HG03108 (cell line): ENCODE measurements at regions not wholly inside any gene's neighbourhood (a gene's known extent, or its start where the extent isn't known, plus 50 kb on each side); places are given as distances from the start of the nearest gene placed in this dataset.

ENCODE experiments used
- ATAC-seq: cut with Tn5 transposase; IDR thresholded peaks from one replicate; pipeline ENCODE4 v1.9.1; 2021; ENCODE audit warnings: moderate library complexity; ENCODE audit not compliant: unreplicated experiment

DNA sequence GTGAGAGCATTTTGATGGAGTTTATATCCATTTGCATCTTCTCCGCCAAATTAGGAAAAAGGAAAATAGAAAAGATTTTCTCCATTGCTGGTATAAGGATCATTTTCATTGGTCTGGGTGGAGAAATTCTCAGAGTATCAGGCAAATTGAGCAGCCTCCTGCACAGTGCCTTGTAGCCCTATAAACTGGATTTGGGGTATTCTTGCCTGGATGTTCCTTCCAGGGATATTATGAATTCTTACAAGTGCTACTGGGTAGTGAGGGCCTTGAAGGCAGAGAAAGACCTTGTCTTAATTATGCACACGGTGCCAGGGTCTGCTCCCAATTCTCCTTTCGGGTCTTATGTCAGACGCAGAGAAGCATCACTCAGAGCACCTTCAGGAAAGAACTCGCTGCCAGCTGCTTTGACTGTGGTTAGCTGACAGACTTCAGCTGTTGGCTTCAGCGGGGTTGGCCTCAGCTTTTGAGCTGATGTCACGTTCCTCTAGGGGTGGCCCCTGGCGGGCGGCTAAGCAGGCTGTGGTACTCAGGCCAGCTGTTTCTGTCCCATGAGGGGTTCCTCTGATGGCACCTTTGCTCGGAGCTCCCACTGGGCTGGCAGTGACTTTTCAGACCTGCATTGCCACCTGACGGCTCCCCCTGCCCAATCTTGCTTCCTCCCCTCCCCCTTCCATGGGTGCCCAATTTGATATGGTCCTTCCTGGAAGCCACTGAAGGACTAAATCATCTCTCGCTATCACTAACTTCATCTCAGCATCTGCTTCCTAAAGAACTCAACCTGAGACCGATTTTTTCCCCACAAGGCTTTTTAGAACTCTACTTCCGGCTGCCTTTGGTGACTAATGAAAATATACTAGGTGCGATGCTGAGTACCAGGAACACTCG, 519.5 kb downstream of the BCOR start:
- ATAC-seq: peak; percentile 93

DNA sequence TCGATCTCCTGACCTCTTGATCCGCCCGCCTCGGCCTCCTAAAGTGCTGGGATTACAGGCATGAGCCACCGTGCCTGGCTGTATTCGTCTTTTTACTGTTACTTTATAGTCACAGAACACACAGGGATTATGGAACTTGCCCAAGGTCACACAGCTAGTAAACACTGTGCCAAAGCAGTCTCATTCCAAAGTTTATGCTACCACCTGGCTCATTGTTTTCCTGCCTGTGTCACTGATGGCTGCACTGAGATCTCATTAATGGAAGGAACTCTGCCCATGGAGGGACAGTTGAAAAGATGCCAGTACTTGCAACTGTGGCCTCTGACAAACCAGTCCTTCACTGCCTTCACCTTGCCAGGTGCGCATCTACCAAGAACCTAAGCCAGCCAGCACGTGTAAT, 517.7 kb downstream of the BCOR start:
- ATAC-seq: no peak

DNA sequence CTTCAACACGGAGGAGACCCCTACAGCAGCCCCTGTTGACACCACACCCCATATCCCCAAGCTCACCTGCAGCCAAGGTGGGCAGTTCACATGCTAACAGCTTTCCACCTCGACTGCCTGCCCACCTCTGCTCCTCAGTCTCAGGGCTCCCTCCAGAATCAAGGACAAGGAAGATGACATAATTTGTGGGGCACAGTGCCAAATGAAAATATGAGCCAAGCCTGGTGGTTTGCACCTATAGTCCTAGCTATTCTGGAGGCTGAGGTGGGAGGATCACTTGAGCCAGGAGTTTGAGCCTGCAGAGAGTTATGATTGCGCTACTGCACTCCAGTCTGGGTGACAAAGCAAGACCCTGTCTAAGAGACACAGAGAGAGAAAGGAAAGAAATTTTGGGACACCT, 516.3 kb downstream of the BCOR start:
- ATAC-seq: no peak

DNA sequence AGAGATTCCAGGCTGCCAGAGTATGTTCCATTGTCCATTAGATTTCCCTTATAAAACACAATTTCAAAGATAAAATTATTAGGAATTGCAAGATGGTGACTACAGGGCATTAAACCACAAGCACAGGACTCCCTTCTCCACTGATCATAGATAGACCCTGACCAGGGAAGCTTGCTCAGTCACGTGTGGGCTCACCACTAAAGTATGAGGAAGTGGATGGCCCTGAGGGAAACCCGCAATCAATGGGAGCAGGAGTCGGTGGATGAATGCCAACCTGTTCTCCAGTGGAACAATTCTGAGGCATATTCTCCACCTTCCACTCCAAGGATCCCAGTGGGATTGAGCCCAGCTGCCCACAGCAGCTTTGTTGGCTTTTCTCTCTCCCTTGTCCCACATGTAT, 515.7 kb downstream of the BCOR start:
- ATAC-seq: no peak

DNA sequence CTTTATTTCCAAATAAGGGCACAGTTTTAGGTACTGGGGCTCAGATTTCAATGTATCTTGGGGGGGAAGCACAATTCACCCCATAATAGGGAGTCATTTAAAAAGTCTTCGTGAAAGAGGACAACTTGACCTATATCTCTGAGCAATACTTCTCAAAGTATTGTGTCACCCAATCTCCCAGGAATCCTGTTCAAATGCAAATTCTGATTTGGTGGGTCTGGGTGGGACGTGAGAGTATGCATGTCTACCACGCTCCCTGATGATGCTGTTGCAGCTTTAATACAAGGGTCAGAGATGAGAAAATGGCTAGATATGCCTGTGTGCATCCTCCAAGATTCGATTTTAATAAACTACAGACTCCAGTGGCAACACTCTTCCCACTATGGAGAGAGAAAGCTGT, 514.8 kb downstream of the BCOR start:
- no peak for ATAC-seq

DNA sequence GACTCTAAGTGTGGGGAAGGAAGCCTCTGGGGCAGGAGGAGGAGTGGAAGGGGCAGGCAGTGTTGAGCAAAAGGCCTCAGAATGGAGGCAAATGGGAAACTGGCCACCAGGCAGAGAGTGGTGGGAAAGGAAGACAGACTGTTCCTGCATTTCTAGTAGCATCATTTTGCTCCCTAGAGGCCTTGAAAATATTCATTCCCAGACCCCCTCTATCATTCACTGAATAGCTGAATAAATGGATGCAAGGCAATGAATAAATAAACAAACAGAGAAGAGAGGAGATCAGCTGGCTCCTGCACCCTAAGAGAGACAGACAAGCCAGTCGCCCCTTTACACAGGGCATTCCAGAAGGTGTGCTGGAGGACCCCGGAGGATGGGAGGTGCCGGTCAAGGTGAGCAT, 511.9 kb downstream of the BCOR start:
- no peak for ATAC-seq

DNA sequence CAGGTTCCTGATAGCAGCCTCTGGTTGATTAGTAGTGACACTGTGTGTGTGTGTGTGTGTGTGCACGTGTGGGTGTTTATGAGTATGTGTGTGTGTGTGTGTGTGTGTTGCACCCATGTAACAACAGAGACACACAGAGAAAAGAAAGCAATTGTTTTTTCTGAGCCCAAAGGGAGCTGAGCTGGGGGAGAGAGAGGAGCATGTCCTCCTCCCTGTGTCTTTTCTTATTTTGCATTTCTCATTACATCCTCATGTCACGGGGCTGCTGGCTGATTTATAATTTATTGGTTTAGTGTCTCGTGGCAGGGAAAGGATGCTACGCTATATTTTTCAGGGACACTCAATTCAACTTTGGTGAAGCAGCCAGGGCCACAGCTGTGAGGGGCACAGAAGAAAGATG, 511.4 kb downstream of the BCOR start:
- ATAC-seq: no peak

DNA sequence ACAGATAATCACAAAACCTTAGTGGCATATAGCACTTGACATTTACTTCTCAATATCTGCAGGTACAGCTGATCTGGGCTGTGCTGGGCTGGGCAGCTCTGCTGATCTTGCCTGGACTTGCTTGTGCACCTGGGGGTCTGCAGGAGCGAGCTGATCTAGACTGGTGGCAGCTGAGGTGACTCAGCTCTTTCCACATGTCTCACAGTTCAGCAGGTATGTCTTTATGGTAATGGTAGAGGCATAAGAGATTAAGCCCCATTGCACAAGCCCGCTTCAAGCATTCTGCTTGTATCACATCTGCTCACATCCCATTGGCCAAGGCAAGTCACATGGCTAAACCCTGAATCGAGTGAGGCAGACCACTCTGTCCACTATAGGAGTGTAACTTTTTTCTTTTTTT, 506.7 kb downstream of the BCOR start:
- no peak for ATAC-seq

DNA sequence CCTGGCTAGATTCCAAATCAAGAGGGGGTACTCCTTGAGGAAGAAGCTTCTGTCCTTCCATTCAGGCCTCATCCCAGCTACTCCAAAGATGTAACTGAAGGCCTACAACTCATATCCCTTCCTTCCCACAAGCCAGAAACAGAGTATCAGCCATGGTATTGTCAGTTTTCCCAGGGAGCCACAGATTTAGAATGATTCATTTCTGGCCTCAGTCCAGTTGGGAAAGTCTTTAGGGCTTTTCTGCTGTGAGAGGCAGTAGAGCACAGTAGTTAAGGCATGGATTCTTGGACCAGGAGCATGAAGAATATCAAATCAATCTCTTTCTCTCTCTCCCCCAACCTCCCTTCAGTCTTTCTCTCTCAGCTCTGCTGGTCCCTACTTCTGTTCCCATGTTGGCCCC, 505.0 kb downstream of the BCOR start:
- no peak for ATAC-seq

DNA sequence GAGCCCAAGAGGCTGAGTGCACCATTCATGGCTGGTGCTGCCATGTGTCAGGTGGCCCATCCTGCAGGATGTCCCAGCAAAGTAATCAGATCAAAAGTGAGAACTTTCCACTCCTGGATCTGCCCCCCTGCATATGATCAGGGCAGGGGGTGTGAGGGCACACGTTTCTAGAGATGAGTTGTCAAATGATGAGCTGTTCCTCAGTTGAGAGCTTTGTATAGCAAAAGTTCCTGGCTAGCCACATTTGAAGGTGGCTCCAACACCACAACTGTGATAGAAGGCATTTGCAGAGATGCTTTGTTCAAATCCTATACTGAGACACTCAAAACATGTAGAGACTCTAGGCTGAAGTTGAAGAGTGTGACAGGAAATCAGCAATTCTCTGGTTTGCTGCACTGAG, 501.8 kb downstream of the BCOR start:
- ATAC-seq: no peak

DNA sequence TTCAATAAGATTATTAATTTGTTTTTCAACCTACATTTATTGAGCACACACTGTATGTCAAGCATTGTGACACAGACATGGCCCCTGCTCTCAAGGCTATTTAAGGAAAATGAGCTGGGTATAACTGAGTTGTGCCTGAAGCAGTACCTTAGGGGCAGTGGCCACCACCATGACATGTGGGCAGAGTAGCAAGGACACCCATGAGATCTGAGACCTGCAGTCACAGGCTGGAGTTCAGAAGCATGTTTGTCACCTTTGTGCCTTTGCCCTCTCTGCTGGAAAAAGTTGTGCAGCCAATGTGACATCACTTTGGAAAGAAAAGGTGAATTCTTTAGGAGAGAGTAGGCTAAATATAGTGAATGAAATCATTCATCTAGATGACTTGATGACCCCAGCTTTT, 501.3 kb downstream of the BCOR start:
- ATAC-seq: no peak

DNA sequence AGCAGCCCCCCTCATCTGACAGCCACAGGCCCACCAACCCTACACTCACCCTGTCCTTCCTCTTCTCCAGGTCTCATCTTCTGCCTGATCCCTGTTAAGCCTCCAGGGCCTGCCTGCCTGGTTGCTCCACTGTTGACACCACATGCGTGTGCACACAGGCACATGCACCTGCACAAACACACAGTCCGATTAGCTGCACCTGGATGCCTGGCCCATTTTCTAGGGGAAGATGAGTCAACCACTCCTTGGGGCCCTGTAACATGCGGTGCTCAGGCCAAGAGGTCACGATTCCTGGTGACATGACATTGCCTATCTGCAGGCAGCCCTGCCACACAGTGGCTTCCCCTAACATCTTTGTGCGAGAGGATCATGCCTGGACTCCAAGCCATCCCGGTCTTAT, 498.4 kb downstream of the BCOR start:
- ATAC-seq: no peak

DNA sequence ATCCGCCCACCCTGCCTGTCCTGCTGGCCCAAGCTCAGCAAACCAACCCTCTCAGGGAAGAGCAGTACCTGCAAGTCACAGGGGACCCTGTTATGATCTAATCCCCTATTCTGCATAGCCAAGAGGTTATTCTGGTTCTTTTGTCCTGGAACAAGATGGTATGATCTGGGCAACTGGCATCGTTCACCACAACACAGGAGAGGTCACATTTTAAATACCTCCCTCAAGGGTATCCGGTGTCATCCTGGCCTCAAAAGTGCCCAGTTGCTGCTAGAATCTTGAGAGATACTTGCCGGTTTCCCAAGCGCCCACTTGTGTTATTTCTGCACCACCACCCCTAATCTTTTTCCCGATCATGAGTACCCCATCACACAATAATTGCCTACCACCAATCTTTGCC, 497.5 kb downstream of the BCOR start:
- no peak for ATAC-seq

DNA sequence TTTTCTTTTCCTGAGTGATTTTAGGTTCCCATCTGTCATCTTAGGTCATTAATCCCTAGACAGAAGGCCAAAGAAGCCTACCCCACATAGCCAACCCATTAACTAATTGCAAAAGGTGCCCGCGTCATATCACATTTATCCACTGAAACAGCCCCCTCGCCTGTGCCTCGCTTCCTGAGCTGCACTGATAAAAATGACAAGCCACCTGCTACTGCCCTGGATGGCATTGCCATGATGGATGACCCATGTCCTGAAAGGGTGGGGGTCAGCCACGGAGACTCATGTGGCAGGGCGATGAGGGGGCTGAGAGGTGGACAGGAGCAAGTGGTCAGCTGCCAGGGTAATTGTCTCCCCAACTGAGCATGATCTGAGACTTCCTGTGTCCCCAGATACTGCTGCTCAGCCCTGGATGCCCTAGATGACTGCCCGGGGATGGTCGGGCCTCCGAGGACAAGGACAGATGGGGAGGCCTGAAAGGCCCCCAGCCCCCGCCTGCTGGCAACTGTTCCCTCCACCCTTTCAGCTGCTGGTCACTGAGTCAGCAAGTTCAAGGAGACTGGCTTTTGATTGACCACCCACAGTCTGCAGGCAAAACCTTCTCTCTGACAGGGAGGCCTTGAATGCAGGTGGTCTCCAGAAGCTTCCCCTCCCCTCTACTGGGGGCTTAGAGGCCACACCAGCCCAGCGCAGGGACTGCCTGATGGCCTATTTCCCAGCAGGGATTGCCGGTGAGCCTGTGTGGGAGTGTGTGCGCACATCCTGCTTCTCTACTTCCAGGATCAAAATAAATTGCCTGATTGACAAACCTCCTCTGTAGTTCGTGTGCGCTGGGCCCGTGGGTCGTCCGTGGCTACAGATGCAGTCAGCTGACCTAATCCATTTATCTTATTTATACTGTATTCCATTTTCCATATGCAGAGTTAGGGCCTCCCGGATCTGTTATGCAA, 496.3 kb downstream of the BCOR start:
- ATAC-seq: no peak

DNA sequence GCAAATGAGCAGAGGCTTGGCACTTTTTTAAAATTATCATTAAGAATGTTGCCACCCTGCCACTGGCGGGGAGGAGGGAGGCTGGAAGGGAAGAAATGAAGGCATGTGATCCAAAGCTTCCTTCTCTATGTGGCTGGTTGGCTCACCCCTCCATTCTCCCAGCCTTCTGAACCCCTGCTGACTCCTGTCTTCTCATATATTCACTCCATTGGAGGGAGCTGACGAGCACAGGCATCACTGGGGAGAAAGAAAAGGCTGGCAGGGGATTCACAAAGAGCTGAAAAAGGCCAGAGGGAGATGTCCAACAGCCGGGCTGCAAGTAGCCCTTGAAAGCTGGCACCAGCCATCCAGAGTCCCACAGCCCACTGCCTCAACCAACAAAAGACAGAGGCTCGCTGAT, 495.6 kb downstream of the BCOR start:
- no peak for ATAC-seq

DNA sequence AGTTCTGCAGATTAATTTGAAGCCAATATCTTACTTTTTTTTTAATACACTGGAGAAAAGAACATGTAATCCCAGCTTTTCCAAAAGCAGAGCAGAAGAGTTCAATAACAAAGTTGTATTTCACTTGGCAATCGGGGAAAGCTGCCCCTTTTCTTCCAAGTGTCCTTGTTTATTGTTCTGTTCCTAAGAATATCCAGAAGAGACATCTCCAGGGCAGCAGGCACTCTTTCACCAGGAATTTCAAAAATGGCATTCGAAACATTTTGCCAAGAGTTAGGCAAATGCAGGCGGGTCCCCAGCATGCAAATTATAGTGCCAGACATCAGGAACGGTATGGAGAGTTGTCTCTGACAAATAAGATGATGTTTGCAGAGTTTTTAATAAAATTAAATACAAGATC, 494.5 kb downstream of the BCOR start:
- no peak for ATAC-seq

DNA sequence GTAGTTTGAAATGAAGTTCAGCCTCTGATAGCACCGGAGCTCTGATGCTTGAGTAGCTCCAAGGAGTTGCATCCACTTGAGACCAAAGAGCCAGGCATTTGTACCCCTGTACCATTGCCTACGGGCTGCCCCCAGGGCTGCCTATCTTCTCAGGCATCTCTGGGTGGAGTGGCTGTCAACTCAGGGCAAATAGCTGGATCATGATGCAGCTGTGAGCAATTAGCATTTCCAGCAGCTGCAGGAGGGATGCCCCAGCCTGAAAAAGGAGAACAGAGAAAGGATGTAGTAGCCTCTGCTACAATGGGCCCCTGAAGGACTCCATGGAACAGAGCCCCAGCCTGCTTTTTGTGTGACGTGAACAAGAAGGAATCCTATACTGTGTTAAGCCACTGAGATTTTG, 492.6 kb downstream of the BCOR start:
- no peak for ATAC-seq

DNA sequence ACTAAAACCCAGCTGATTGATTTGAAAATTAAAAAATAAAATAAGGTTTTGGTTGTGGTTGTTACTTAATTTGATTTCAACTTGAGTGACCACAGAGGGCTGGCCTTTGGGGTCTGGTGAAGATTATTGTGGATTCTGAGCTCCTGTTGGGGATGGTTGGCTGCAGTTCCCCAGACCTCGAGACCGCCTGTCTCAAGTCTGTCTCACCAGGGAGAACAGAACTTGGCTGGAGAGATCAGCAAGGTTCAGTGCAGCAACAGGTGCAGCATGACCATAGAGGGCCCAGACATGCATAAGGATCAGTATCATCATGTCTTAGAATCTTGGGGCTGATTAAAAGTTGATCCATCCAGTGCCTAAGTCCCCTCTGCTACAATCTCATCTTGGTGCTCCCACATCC, 491.9 kb downstream of the BCOR start:
- ATAC-seq: no peak

DNA sequence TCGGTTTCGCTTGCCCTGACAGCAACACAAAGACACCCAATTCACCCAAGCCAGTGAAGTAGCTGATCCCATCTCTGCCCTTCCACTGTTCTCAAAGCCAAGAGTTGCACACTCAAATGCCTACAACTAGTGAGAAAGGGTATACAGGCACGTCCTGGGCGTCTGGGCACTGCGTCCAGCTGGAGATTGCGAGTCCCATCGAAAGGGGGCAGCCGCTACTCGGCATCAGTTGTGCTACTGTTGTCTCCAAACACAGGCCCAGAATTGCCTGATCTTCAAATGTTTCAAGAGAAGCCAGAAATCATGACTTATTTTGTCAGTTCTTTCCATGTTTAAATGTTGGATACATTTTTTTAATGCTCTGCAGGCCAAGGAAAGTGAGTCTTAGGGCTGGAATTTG, 487.8 kb downstream of the BCOR start:
- ATAC-seq: no peak

DNA sequence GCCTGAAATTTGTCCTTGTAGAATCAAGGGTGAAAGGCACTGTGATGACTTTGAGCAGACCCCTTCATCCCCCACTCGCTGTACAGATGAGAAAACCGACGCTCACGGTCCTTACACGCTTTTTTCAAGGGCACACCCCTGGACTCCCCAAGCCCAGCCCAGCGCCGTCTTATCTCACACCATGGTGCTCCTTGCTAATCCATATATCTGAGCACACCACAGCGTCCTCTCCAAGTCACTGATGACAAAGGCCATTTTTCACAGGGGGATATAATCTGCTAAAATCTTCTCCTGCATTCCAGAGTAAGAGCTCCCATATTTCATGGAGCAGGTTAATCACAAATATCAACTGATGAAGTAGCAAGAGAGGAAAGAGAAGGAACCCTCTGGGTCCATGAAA, 486.3 kb downstream of the BCOR start:
- ATAC-seq: no peak

DNA sequence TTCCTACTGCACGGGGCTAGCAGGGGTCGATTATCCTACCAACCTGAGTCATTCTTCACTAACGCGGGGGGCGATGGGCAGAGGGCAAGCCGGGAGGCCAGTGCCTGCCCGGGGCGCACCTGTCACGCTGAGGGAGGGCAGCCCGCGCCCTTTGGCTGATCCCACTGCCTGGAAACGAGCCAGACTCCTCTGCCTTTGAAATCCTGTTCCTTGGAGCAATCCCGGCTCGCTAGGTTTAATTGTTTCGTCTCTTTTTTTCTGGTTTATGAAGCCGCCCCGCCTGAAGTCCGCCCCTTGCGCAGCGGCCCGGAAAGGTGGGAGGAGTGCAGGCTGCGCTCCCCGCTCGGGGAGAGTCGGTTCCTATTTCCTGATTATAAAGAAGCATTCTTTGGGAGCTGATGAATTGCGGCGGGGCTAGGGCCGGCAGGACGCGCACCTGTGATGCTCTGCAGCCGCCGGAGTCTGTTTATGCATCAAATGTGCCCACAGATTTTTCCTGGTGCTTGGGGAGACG, 484.2 kb downstream of the BCOR start:
- ATAC-seq: peak; percentile 18
